Activated B cell treated with CpG ODN at 0.5 μM for 24 hours (primary cell): ENCODE measurements at regions not wholly inside any gene's neighbourhood (a gene's known extent, or its start where the extent isn't known, plus 50 kb on each side); places are given as distances from the start of the nearest gene placed in this dataset.

Experiments
- ATAC-seq: fragments of 200-7000 bp; cut with Tn5 transposase; one replicate; pipeline ENCODE4 v1.10.0; 2021; ENCODE audit warnings: low read depth, mild to moderate bottlenecking, moderate library complexity
- CTCF ChIA-PET: fragments of 350-600 bp; sonication (Branson Sonifier 250); formaldehyde crosslinking; loops from one replicate; lab custom pipeline; 2021; ENCODE audit warnings: antibody characterized with exemption; lab: Charles Lee
- POLR2A ChIA-PET: fragments of 350-600 bp; sonication (Branson Sonifier 250); formaldehyde crosslinking; loops from one replicate; lab custom pipeline; 2021; ENCODE audit warnings: antibody characterized with exemption; lab: Charles Lee
- DNase-seq: peaks from one replicate; pipeline ENCODE4 v3.0.0; 2022
- H3K27ac Mint-ChIP-seq: one replicate; pipeline ENCODE4 v1.8.0; 2020; ENCODE audit warnings: mixed read lengths
- H3K27me3 Mint-ChIP-seq: one replicate; pipeline ENCODE4 v1.8.0; 2021; ENCODE audit warnings: mixed read lengths
- H3K36me3 Mint-ChIP-seq: one replicate; pipeline ENCODE4 v1.8.0; 2021; ENCODE audit warnings: low read depth, mixed read lengths
- H3K4me1 Mint-ChIP-seq: one replicate; pipeline ENCODE4 v1.8.0; 2021; ENCODE audit warnings: mixed read lengths
- H3K4me3 Mint-ChIP-seq: one replicate; pipeline ENCODE4 v1.8.0; 2020; ENCODE audit warnings: mild to moderate bottlenecking, mixed read lengths
- H3K9me3 Mint-ChIP-seq: one replicate; pipeline ENCODE4 v1.8.0; 2020; ENCODE audit warnings: mixed read lengths
- CTCF ChIP-seq: fragments of 200-600 bp; IDR thresholded peaks from one replicate; pipeline ENCODE4 v1.8.0; 2022; ENCODE audit warnings: antibody characterized with exemption, mild to moderate bottlenecking
- intact Hi-C: fragments of 100-400 bp; cut with micrococcal nuclease; formaldehyde crosslinking; loops from one replicate; pipeline ENCODE4 v1.15.1; 2024

GRCh38 chr4:184269879-184270430, 52.3 kb upstream of the ENPP6 start:
- H3K36me3 Mint-ChIP-seq = no peaks in the 10 kb centered on the region
- TF ChIP-seq CTCF = no peak
- intact Hi-C loops = loop anchor here (5.0 to 10.0 kb wide), 2 partner anchors 865 to 942 kb away; no protein-coding TSS in a partner anchor
- peaks cover 71% of the 10 kb centered on the region for H3K4me1 Mint-ChIP-seq
- DNase-seq = no peak
- ChIA-PET CTCF (interaction anchor here (1.1 to 7.5 kb wide), 2 partner anchors 12 to 13 kb away, joined by 3 to 119 read pairs; no protein-coding TSS in a partner anchor), POLR2A (interaction anchor here (1.5 to 8.3 kb wide), 6 partner anchors 12 to 266 kb away, joined by 4 to 177 read pairs (median 72); partner anchors contain the start of gene IRF2)
- H3K9me3 Mint-ChIP-seq = no peaks in the 10 kb centered on the region
- no peaks in the 10 kb centered on the region for H3K27me3 Mint-ChIP-seq
- ATAC-seq = no peak
- peak overlapping the region; percentile 67 for H3K27ac Mint-ChIP-seq
- H3K4me3 Mint-ChIP-seq = no peak overlapping the region

- DNase-seq (no peak), ATAC-seq (no peak)
- Mint-ChIP-seq H3K27ac (peak overlapping the region; percentile 97), H3K4me3 (peak overlapping the region; percentile 84), H3K4me1 (peaks cover 72% of the 10 kb centered on the region), H3K36me3 (no peaks in the 10 kb centered on the region), H3K27me3 (no peaks in the 10 kb centered on the region), H3K9me3 (no peaks in the 10 kb centered on the region)
- no peak for TF ChIP-seq CTCF
- intact Hi-C loops = loop anchor here (1.0 to 10.0 kb wide), 13 partner anchors 15 to 944 kb away; partner anchors contain the start of genes CASP3, CENPU, IRF2 and PRIMPOL
- POLR2A ChIA-PET = interaction anchor here (0.7 to 8.3 kb wide), 24 partner anchors 13 to 629 kb away, joined by 3 to 177 read pairs (median 8); partner anchors contain the start of genes CASP3, CENPU, IRF2 and PRIMPOL
- CTCF ChIA-PET = interaction anchor here (0.8 to 7.5 kb wide), 11 partner anchors 13 to 268 kb away, joined by 3 to 119 read pairs (median 4); partner anchors contain the start of gene IRF2
These were observed 51.0 kb upstream of the ENPP6 start for GRCh38 chr4:184268584-184269160.

GRCh38 chr4:184267673-184268583, 50.3 kb upstream of the ENPP6 start:
- H3K9me3 Mint-ChIP-seq = no peaks in the 10 kb centered on the region
- no peaks in the 10 kb centered on the region for H3K36me3 Mint-ChIP-seq
- ATAC-seq (peak; percentile 93), DNase-seq (peak; percentile 64)
- no peak for TF ChIP-seq CTCF
- H3K4me3 Mint-ChIP-seq = peak overlapping the region; percentile 84
- ChIA-PET POLR2A (interaction anchor here (0.7 to 8.3 kb wide), 26 partner anchors 14 to 630 kb away, joined by 3 to 177 read pairs (median 6); partner anchors contain the start of genes CASP3, CENPU, IRF2 and PRIMPOL), CTCF (interaction anchor here (0.8 to 7.5 kb wide), 10 partner anchors 14 to 269 kb away, joined by 3 to 119 read pairs (median 4); partner anchors contain the start of gene IRF2)
- peak overlapping the region; percentile 97 for H3K27ac Mint-ChIP-seq
- no peaks in the 10 kb centered on the region for H3K27me3 Mint-ChIP-seq
- intact Hi-C loops = loop anchor here (1.0 to 10.0 kb wide), 13 partner anchors 15 to 944 kb away; partner anchors contain the start of genes CASP3, CENPU, IRF2 and PRIMPOL
- peaks cover 67% of the 10 kb centered on the region for H3K4me1 Mint-ChIP-seq
